Nephron progenitor cell (in vitro differentiated cells): ENCODE measurements at regions not wholly inside any gene's neighbourhood (a gene's known extent, or its start where the extent isn't known, plus 50 kb on each side); places are given as distances from the start of the nearest gene placed in this dataset.

Experiments
- DNase-seq: peaks from one replicate; pipeline ENCODE4 v3.0.0; 2021
- H3K27ac Mint-ChIP-seq: 2 replicates; pipeline ENCODE4 v1.8.0; 2021; ENCODE audit warnings: mild to moderate bottlenecking, moderate library complexity, mixed read lengths
- H3K27me3 Mint-ChIP-seq: 2 replicates; pipeline ENCODE4 v1.8.0; 2021; ENCODE audit warnings: mild to moderate bottlenecking, low read depth, mixed read lengths; ENCODE audit not compliant: poor library complexity
- H3K36me3 Mint-ChIP-seq: 2 replicates; pipeline ENCODE4 v1.8.0; 2021; ENCODE audit warnings: low read depth, mixed read lengths
- H3K4me1 Mint-ChIP-seq: 2 replicates; pipeline ENCODE4 v1.8.0; 2021; ENCODE audit warnings: mixed read lengths
- H3K4me3 Mint-ChIP-seq: 2 replicates; pipeline ENCODE4 v1.8.0; 2021; ENCODE audit warnings: mild to moderate bottlenecking, moderate library complexity, mixed read lengths
- H3K9me3 Mint-ChIP-seq: 2 replicates; pipeline ENCODE4 v1.8.0; 2021; ENCODE audit warnings: mild to moderate bottlenecking, moderate library complexity, mixed read lengths
- CTCF ChIP-seq: fragments of 200-600 bp; sonication (generic); IDR thresholded peaks from 2 replicates; pipeline ENCODE4 v1.5.0; 2021; ENCODE audit warnings: antibody characterized with exemption

- no peak overlapping the region for H3K27ac Mint-ChIP-seq
- no peak for DNase-seq
- TF ChIP-seq CTCF = no peak
- peaks cover 19% of the 10 kb centered on the region for H3K27me3 Mint-ChIP-seq
- peaks cover 9% of the 10 kb centered on the region for H3K9me3 Mint-ChIP-seq
- H3K36me3 Mint-ChIP-seq = no peaks in the 10 kb centered on the region
- H3K4me3 Mint-ChIP-seq = no peak overlapping the region
- H3K4me1 Mint-ChIP-seq = no peaks in the 10 kb centered on the region
Measured at GRCh38 chr18:57087644-57088376, 59.1 kb upstream of the BOD1L2 start.

GRCh38 chr18:57088883-57089282 lies 58.0 kb upstream of the BOD1L2 start:
- TF ChIP-seq CTCF = no peak
- no peaks in the 10 kb centered on the region for H3K36me3 Mint-ChIP-seq
- peaks cover 2% of the 10 kb centered on the region for H3K9me3 Mint-ChIP-seq
- peaks cover 25% of the 10 kb centered on the region for H3K27me3 Mint-ChIP-seq
- DNase-seq = no peak
- no peaks in the 10 kb centered on the region for H3K4me1 Mint-ChIP-seq
- no peak overlapping the region for H3K27ac Mint-ChIP-seq
- no peak overlapping the region for H3K4me3 Mint-ChIP-seq

- no peaks in the 10 kb centered on the region for H3K9me3 Mint-ChIP-seq
- H3K4me1 Mint-ChIP-seq = no peaks in the 10 kb centered on the region
- no peak for DNase-seq
- no peak for TF ChIP-seq CTCF
- H3K36me3 Mint-ChIP-seq = no peaks in the 10 kb centered on the region
- no peak overlapping the region for H3K4me3 Mint-ChIP-seq
- peak overlapping the region; percentile 89 for H3K27ac Mint-ChIP-seq
- H3K27me3 Mint-ChIP-seq = peaks cover 25% of the 10 kb centered on the region
Measured at GRCh38 chr18:57089702-57090101, 57.2 kb upstream of the BOD1L2 start.

DNA sequence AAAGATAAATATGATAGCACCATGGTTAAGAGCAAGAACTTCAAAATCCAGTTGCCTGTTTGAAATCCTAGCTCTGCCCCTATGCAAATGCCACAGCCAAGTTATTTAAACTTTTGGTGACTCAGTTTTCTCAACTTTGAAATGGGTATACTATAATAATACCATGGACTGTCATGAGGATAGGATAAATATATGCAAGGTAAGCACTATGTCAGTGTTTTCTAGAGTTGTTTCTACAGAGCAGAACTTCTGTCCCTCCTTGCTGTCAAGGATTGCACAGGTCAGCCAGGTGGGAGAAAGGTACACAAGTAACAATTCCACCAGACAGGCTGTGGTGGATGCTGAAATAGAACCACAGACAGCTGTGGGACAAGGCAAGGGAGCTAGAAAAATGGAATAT lies 55.7 kb upstream of the BOD1L2 start:
- Mint-ChIP-seq H3K9me3 (no peaks in the 10 kb centered on the region), H3K4me1 (peaks cover 10% of the 10 kb centered on the region), H3K36me3 (no peaks in the 10 kb centered on the region), H3K27ac (no peak overlapping the region), H3K27me3 (peaks cover 28% of the 10 kb centered on the region), H3K4me3 (no peak overlapping the region)
- no peak for TF ChIP-seq CTCF
- DNase-seq = no peak

DNA sequence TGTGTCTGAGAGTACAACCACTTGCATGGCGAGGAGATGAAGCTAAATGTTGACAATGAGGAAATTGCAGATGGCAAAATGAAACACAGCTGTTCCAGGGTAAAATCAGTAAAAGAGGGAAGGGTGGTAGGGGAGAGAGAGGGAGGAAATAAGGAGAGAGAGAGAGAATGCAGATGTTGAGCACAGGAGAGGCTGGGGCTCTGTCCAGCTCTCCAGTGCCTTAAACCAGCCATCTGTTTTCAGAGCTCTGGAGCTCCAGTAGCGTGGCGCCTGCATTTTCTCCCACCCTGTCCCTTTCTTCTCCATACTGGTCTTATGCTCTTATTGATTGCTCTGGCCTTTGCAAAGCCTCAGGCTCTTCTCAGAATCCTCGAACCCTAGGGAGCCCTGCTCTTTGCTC lies 52.7 kb upstream of the BOD1L2 start:
- peaks cover 15% of the 10 kb centered on the region for H3K4me1 Mint-ChIP-seq
- H3K27ac Mint-ChIP-seq = no peak overlapping the region

More for the DNA sequence above, 52.7 kb upstream of the BOD1L2 start:
- no peak for TF ChIP-seq CTCF
- Mint-ChIP-seq H3K36me3 (no peaks in the 10 kb centered on the region), H3K9me3 (peaks cover 6% of the 10 kb centered on the region), H3K4me3 (no peak overlapping the region), H3K27me3 (peaks cover 22% of the 10 kb centered on the region)
- no peak for DNase-seq
